Kidney (tissue), 13 donors: ENCODE measurements at regions not wholly inside any gene's neighbourhood (a gene's known extent, or its start where the extent isn't known, plus 50 kb on each side); places are given as distances from the start of the nearest gene placed in this dataset.
A peak's percentile ranks its signal among the peaks of the same experiment; 100 is the strongest.

ENCODE experiments used
- DNase-seq, 5 donors: peaks; one replicate each; pipeline ENCODE4 v3.0.0-alpha.2; 2013 to 2020
- FAIRE-seq: peaks from 2 replicates; lab custom pipeline; 2012; peaks lifted over from hg19 to GRCh38; lab: Jason Lieb, UNC
- H3K27ac ChIP-seq, 2 donors: one replicate each; pipeline ENCODE4 v1.7.0; 2013; ENCODE audit warnings: low read depth in 2 of 2, low read length in 2 of 2, inconsistent platforms in 1 of 2
- H3K27me3 ChIP-seq: one replicate; pipeline ENCODE4 v1.7.1; 2013; ENCODE audit warnings: low read length, inconsistent platforms; ENCODE audit not compliant: control insufficient read depth, insufficient read depth
- H3K36me3 ChIP-seq, 3 donors: one replicate each; pipeline versions ENCODE4 v1.7.0 to v1.7.1; 2013; ENCODE audit warnings: low read length in 3 of 3, control low read depth in 1 of 3, inconsistent platforms in 1 of 3; ENCODE audit not compliant: insufficient read depth in 3 of 3, control insufficient read depth in 2 of 3
- H3K4me1 ChIP-seq, 3 donors: one replicate each; pipeline versions ENCODE4 v1.7.0 to v1.7.1; 2013; ENCODE audit warnings: low read length in 3 of 3, inconsistent platforms in 1 of 3, low read depth in 1 of 3; ENCODE audit not compliant: control insufficient read depth in 2 of 3, insufficient read depth in 2 of 3
- H3K4me3 ChIP-seq, 3 donors: one replicate each; pipeline versions ENCODE4 v1.7.0 to v1.8.1; 2013; ENCODE audit warnings: low read length in 3 of 3, control low read depth in 1 of 3, inconsistent platforms in 1 of 3
- H3K9ac ChIP-seq, 3 donors: one replicate each; pipeline versions ENCODE4 v1.7.0 to v1.7.1; 2013; ENCODE audit warnings: low read length in 3 of 3, control low read depth in 1 of 3, inconsistent platforms in 1 of 3
- H3K9me3 ChIP-seq, 3 donors: one replicate each; pipeline versions ENCODE4 v1.7.0 to v1.7.1; 2013; ENCODE audit warnings: low read length in 3 of 3, control low read depth in 1 of 3, inconsistent platforms in 1 of 3; ENCODE audit not compliant: control insufficient read depth in 2 of 3, insufficient read depth in 1 of 3
- intact Hi-C: fragments of 100-400 bp; cut with DNase I; formaldehyde crosslinking; loops from one replicate; pipeline ENCODE4 v1.11.1; 2022
- TF ChIP-seq, protein P1 (sequence below): IDR thresholded peaks from 3 replicates; pipeline ENCODE4 v1.5.1; 2012; ENCODE audit warnings: mild to moderate bottlenecking, moderate library complexity, borderline replicate concordance; ENCODE audit not compliant: insufficient read depth; ENCODE audit errors: extremely low read depth
- donor health status: control.
- donor health status: control.
- donor health status: control.
- donor health status: control.
- donor health status: control.
- donor health status: DM: yes; HTN: yes; CAD: no.
- donor health status: Normal renal cell carcinoma (clear cell type).

DNA sequence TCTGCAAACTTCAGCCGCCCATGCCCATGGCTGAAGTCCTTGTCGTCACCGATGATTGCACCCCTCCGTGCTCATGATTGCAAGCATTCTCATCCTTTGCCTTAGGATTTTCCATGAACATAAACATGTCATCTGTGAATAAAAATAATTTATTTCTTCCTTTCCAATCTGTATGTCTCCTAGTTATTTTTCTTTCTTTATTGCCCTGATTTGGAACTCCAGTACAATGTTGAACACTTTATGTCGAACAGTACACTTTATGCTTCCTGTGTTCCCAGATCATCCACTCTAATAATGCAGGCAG is 170.9 kb upstream of the SYT6 start:
- Histone ChIP-seq H3K9ac (no peak overlapping the region), H3K4me3 (peak overlapping the region in 1 of 3 donors; percentile 26), H3K27me3 (no peaks in the 10 kb centered on the region), H3K36me3 (no peaks in the 10 kb centered on the region), H3K9me3 (no peaks in the 10 kb centered on the region), H3K27ac (no peak overlapping the region), H3K4me1 (no peaks in the 10 kb centered on the region)
- no peak for FAIRE-seq
- DNase-seq: peak in 2 of 5 donors; percentile 46 to 70
- TF ChIP-seq, protein P1, sequence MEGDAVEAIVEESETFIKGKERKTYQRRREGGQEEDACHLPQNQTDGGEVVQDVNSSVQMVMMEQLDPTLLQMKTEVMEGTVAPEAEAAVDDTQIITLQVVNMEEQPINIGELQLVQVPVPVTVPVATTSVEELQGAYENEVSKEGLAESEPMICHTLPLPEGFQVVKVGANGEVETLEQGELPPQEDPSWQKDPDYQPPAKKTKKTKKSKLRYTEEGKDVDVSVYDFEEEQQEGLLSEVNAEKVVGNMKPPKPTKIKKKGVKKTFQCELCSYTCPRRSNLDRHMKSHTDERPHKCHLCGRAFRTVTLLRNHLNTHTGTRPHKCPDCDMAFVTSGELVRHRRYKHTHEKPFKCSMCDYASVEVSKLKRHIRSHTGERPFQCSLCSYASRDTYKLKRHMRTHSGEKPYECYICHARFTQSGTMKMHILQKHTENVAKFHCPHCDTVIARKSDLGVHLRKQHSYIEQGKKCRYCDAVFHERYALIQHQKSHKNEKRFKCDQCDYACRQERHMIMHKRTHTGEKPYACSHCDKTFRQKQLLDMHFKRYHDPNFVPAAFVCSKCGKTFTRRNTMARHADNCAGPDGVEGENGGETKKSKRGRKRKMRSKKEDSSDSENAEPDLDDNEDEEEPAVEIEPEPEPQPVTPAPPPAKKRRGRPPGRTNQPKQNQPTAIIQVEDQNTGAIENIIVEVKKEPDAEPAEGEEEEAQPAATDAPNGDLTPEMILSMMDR: no peak
- intact Hi-C loops: no loop called here

DNA sequence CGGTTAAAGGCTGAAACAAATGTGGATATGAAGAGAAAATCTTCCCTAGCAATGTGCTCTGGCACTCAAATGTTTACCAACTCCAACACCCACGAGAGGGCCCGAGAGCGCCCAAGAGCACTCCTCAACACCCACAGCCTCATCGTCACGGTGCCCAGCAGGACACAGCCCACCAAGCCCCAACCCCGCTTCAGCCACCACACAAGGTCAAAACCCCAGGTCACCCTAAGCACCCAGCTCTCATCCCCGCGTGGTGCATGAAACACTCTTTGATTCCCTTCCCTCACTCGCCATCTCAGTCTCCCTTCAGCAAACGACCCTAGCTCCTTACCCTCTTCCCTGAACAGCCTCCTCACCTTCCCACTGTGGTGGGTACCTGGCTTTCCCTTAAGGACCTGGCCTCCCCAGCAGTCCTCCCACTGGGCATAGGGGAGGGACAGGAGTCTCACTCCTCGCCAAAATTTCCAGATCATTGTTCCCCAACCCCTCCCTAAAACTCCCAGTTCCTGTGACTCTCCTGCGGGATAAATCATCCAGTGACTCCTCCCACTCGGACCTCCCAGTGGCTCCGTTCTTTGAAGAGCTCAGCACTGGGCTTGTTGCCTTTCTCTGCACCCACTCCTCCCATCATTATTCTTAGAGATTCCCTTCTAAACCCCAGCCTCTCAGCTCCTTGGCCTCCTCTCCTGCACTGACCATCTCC is 170.4 kb upstream of the SYT6 start:
- Histone ChIP-seq H3K9me3 (no peaks in the 10 kb centered on the region), H3K9ac (no peak overlapping the region), H3K36me3 (no peaks in the 10 kb centered on the region), H3K27ac (no peak overlapping the region), H3K27me3 (no peaks in the 10 kb centered on the region), H3K4me1 (no peaks in the 10 kb centered on the region), H3K4me3 (peak overlapping the region in 1 of 3 donors; percentile 26)
- TF ChIP-seq, protein P1: no peak
- no peak for FAIRE-seq
- intact Hi-C loops: no loop called here
- DNase-seq: peak in 2 of 5 donors; percentile 43 to 82

DNA sequence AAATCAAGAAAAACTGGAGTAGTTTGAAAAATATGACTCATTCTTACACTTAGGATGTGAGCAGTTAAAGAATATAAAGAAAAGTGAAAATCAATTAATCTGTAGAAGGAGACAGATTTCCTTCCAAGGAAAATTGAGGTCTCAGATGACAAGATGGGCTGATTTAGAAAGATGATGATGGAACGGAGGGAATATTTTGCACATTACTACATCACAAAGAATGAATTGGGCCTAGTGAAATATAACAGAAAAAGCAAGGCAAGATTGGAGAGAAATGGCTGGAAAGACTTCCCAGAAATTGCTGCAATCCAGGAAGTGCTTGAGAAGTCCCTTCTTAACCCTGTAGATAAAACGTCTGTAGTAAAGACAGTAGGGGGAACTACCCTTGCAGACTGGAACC is 169.1 kb upstream of the SYT6 start:
- no peaks in the 10 kb centered on the region for H3K36me3 ChIP-seq
- H3K9ac ChIP-seq: no peak overlapping the region
- intact Hi-C loops: no loop called here
- FAIRE-seq: no peak
- no peaks in the 10 kb centered on the region for H3K27me3 ChIP-seq
- H3K27ac ChIP-seq: no peak overlapping the region
- DNase-seq: no peak
- H3K4me3 ChIP-seq: no peak overlapping the region
- no peaks in the 10 kb centered on the region for H3K4me1 ChIP-seq
- no peaks in the 10 kb centered on the region for H3K9me3 ChIP-seq
- TF ChIP-seq, protein P1: no peak

DNA sequence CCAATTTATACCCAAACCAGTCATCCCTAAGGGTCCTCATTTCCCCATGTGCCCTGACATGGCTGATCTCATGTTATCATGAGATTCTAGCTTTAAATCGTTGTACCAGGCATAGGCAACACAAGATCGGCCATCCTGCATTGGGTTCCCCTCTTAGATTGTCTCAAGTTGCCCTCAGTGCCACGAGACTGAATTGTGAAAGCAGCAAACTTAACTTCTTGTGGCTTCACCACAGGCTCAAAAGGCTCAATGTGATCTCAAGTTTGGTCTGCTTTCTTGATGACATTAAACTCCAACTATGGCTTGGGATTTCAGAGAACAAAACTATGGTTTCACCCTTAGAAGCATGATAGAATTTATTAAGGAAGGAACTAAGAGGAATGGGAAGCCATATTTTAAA is 168.5 kb upstream of the SYT6 start:
- TF ChIP-seq, protein P1: no peak
- intact Hi-C loops: no loop called here
- no peaks in the 10 kb centered on the region for H3K9me3 ChIP-seq
- H3K4me1 ChIP-seq: no peaks in the 10 kb centered on the region
- no peaks in the 10 kb centered on the region for H3K36me3 ChIP-seq
- no peaks in the 10 kb centered on the region for H3K27me3 ChIP-seq
- H3K27ac ChIP-seq: no peak overlapping the region
- no peak overlapping the region for H3K9ac ChIP-seq
- FAIRE-seq: no peak
- H3K4me3 ChIP-seq: no peak overlapping the region
- DNase-seq: no peak
